ENCODE measurements at regions not wholly inside any gene's neighbourhood (a gene's known extent, or its start where the extent isn't known, plus 50 kb on each side); places are given as distances from the start of the nearest gene placed in this dataset.

- no peak overlapping the region for H3K27ac Mint-ChIP-seq
- CTCF ChIA-PET = no interaction called here
- ATAC-seq = no peak
These were observed 215.5 kb downstream of the SNCAIP start for GRCh38 chr5:122527547-122527946.

GRCh38 chr5:122532035-122532434 lies 220.0 kb downstream of the SNCAIP start:
- ChIA-PET CTCF (interaction anchor here (0.9 to 1.6 kb wide), 3 partner anchors 10 to 336 kb away, joined by 3 to 11 read pairs (median 3); no protein-coding TSS in a partner anchor), POLR2A (no interaction called here)
- H3K9me3 Mint-ChIP-seq = peaks cover 10% of the 10 kb centered on the region
- H3K4me3 Mint-ChIP-seq = no peak overlapping the region
- TF ChIP-seq ZMAT4 (CRISPR knock-in tag; IDR thresholded peaks at IDR 0.05) = no peak
- no peak overlapping the region for H3K27ac Mint-ChIP-seq
- H3K27me3 Mint-ChIP-seq (ENCODE audit: low read depth) = no peaks in the 10 kb centered on the region; the same call in 1 of the 2 replicates
- DNase-seq (ENCODE audit: low spot score) (no peak), ATAC-seq (0 out of 2 replicates have a peak, but pooled peaks have one; percentile 20)
- H3K36me3 Mint-ChIP-seq = no peaks in the 10 kb centered on the region
- H3K4me1 Mint-ChIP-seq = peaks cover 9% of the 10 kb centered on the region

More at GRCh38 chr5:122527547-122527946, 215.5 kb downstream of the SNCAIP start:
- DNase-seq (ENCODE audit: low spot score) = no peak
- TF ChIP-seq ZNF281 (CRISPR knock-in tag; IDR thresholded peaks at IDR 0.05) = no peak
- TF ChIP-seq CBFB (CRISPR knock-in tag; IDR thresholded peaks at IDR 0.05; ENCODE audit: low read depth) = no peak
- TF ChIP-seq NFE2L1 (CRISPR knock-in tag; IDR thresholded peaks at IDR 0.05) = no peak
- TF ChIP-seq MXD4 (CRISPR knock-in tag; IDR thresholded peaks at IDR 0.05; ENCODE audit: borderline replicate concordance) = no peak
- H3K4me1 Mint-ChIP-seq = peaks cover 9% of the 10 kb centered on the region
- POLR2A ChIA-PET = no interaction called here
- H3K4me3 Mint-ChIP-seq = no peak overlapping the region
- H3K9me3 Mint-ChIP-seq = peaks cover 27% of the 10 kb centered on the region
- no peaks in the 10 kb centered on the region for H3K36me3 Mint-ChIP-seq
- no peaks in the 10 kb centered on the region for H3K27me3 Mint-ChIP-seq (ENCODE audit: low read depth)

- H3K36me3 Mint-ChIP-seq = no peaks in the 10 kb centered on the region
- H3K4me3 Mint-ChIP-seq = no peak overlapping the region
- no peak overlapping the region for H3K27ac Mint-ChIP-seq
- no peaks in the 10 kb centered on the region for H3K9me3 Mint-ChIP-seq
- DNase-seq (ENCODE audit: low spot score) = no peak
- H3K27me3 Mint-ChIP-seq (ENCODE audit: low read depth) = no peaks in the 10 kb centered on the region; the same call in 1 of the 2 replicates
- TF ChIP-seq MYBL2 (CRISPR knock-in tag; IDR thresholded peaks at IDR 0.05) = no peak
- TF ChIP-seq PRRX2 (CRISPR knock-in tag; IDR thresholded peaks at IDR 0.05) = no peak
- no peak for TF ChIP-seq MAX (CRISPR knock-in tag; IDR thresholded peaks at IDR 0.05)
- no peak for TF ChIP-seq FOXP4 (CRISPR knock-in tag; IDR thresholded peaks at IDR 0.05)
- ChIA-PET POLR2A (no interaction called here), CTCF (no interaction called here)
- ATAC-seq = no peak
- H3K4me1 Mint-ChIP-seq = peaks cover 9% of the 10 kb centered on the region
These were observed 221.8 kb downstream of the SNCAIP start for GRCh38 chr5:122533825-122534224.

GRCh38 chr5:122534829-122535228 lies 222.8 kb downstream of the SNCAIP start:
- DNase-seq (ENCODE audit: low spot score) (no peak), ATAC-seq (no peak)
- H3K4me3 Mint-ChIP-seq = no peak overlapping the region
- POLR2A ChIA-PET = no interaction called here
- H3K27ac Mint-ChIP-seq = no peak overlapping the region
- H3K4me1 Mint-ChIP-seq = peaks cover 9% of the 10 kb centered on the region
- no peaks in the 10 kb centered on the region; the same call in 1 of the 2 replicates for H3K27me3 Mint-ChIP-seq (ENCODE audit: low read depth)
- H3K36me3 Mint-ChIP-seq = no peaks in the 10 kb centered on the region
- no peaks in the 10 kb centered on the region for H3K9me3 Mint-ChIP-seq
- CTCF ChIA-PET = no interaction called here
- no peak for TF ChIP-seq ZNF512 (CRISPR knock-in tag; IDR thresholded peaks at IDR 0.05; ENCODE audit: borderline replicate concordance)
- no peak for TF ChIP-seq PREB (CRISPR knock-in tag; IDR thresholded peaks at IDR 0.05; ENCODE audit: borderline replicate concordance)
- no peak for TF ChIP-seq ZNF396 (CRISPR knock-in tag; IDR thresholded peaks at IDR 0.05; ENCODE audit: borderline replicate concordance)
- no peak for TF ChIP-seq ZBTB43 (CRISPR knock-in tag; IDR thresholded peaks at IDR 0.05)
- no peak for TF ChIP-seq E2F1 (CRISPR knock-in tag; IDR thresholded peaks at IDR 0.05)
- TF ChIP-seq USF2 (CRISPR knock-in tag; IDR thresholded peaks at IDR 0.05) = no peak
- no peak for TF ChIP-seq IRF1 (CRISPR knock-in tag; IDR thresholded peaks at IDR 0.05)

Data from WTC11 (cell line).